Tibial nerve (tissue), 4 donors: ENCODE measurements at regions not wholly inside any gene's neighbourhood (a gene's known extent, or its start where the extent isn't known, plus 50 kb on each side); places are given as distances from the start of the nearest gene placed in this dataset.

Experiments used
- DNase-seq, 2 donors: peaks; one replicate each; pipeline ENCODE4 v3.0.0-alpha.2; 2019; ENCODE audit warnings: low spot score in 2 of 2
- H3K27ac ChIP-seq, 4 donors: fragments of 200-600 bp; sonication (generic) in 3 of 4; one replicate each; pipeline ENCODE4 v1.5.1; 2017 to 2019; ENCODE audit warnings: mild to moderate bottlenecking in 1 of 4
- H3K27me3 ChIP-seq, 2 donors: fragments of 200-600 bp; sonication (generic) in 1 of 2; one replicate each; pipeline versions ENCODE4 v1.5.1 to v1.6.0; 2017 to 2019
- H3K36me3 ChIP-seq, 3 donors: fragments of 200-600 bp; sonication (generic); one replicate each; pipeline ENCODE4 v1.5.1; 2018 to 2019
- H3K4me1 ChIP-seq, 4 donors: fragments of 200-600 bp; sonication (generic) in 3 of 4; one replicate each; pipeline ENCODE4 v1.5.1; 2017 to 2019
- H3K4me3 ChIP-seq, 4 donors: fragments of 200-600 bp; sonication (generic) in 3 of 4; one replicate each; pipeline ENCODE4 v1.5.1; 2017 to 2019; ENCODE audit warnings: mild to moderate bottlenecking in 1 of 4, moderate library complexity in 1 of 4
- H3K9me3 ChIP-seq, 4 donors: fragments of 200-600 bp; sonication (generic) in 3 of 4; one replicate each; pipeline ENCODE4 v1.5.1; 2017 to 2019
- CTCF ChIP-seq, 5 experiments: fragments of 200-600 bp in 3 of 5; fragments of 450-650 bp in 2 of 5; sonication (generic) in 3 of 5; IDR thresholded peaks; one replicate each; pipeline ENCODE4 v1.5.1; 2016 to 2019; ENCODE audit warnings: antibody characterized with exemption in 5 of 5, mild to moderate bottlenecking in 3 of 5, moderate library complexity in 2 of 5
- EP300 ChIP-seq, 2 donors: sonication (generic); formaldehyde crosslinking; IDR thresholded peaks; one replicate each; pipeline ENCODE4 v1.6.1; 2017; ENCODE audit warnings: antibody characterized with exemption in 2 of 2, mild to moderate bottlenecking in 1 of 2
- POLR2A ChIP-seq, 2 donors: fragments of 450-650 bp; IDR thresholded peaks; one replicate each; pipeline ENCODE4 v1.6.1; 2017; ENCODE audit warnings: antibody characterized with exemption in 2 of 2, mild to moderate bottlenecking in 2 of 2, moderate library complexity in 2 of 2
- WGBS, 2 donors: methylation state at CpG; one replicate each; pipeline ENCODE4 v1.1.5; 2018; 5-methylcytosine and 5-hydroxymethylcytosine counted together

- DNase-seq = no peak
- H3K4me1 ChIP-seq = no peaks in the 10 kb centered on the region
- H3K9me3 ChIP-seq = no peaks in the 10 kb centered on the region
- no peak for TF ChIP-seq POLR2A (IDR thresholded peaks at IDR 0.05)
- TF ChIP-seq CTCF (IDR thresholded peaks at IDR 0.05) = no peak
- no peak for TF ChIP-seq EP300 (IDR thresholded peaks at IDR 0.05)
- H3K27me3 ChIP-seq = no peaks in the 10 kb centered on the region
- no peak overlapping the region for H3K27ac ChIP-seq
- no peaks in the 10 kb centered on the region for H3K36me3 ChIP-seq
- WGBS, 2 donors = 62 to 70% methylated on average over 4 of the region's 4 CpGs
- H3K4me3 ChIP-seq = no peak overlapping the region
Observed at GRCh38 chr5:166952048-166952447, 1339.4 kb upstream of the WWC1 start.

GRCh38 chr5:166957782-166958181, 1333.7 kb upstream of the WWC1 start:
- Histone ChIP-seq H3K9me3 (peaks cover 0 to 8% (median 0%) of the 10 kb centered on the region in 4 donors), H3K27me3 (no peaks in the 10 kb centered on the region), H3K4me3 (no peak overlapping the region), H3K27ac (no peak overlapping the region), H3K36me3 (no peaks in the 10 kb centered on the region), H3K4me1 (no peaks in the 10 kb centered on the region)
- no peak for DNase-seq
- no peak for TF ChIP-seq POLR2A (IDR thresholded peaks at IDR 0.05)
- no peak for TF ChIP-seq EP300 (IDR thresholded peaks at IDR 0.05)
- TF ChIP-seq CTCF (IDR thresholded peaks at IDR 0.05) = no peak
- WGBS, 2 donors = 50 to 61% methylated on average over 3 of the region's 3 CpGs

- no peak for DNase-seq
- no peak for TF ChIP-seq POLR2A (IDR thresholded peaks at IDR 0.05)
- TF ChIP-seq CTCF (IDR thresholded peaks at IDR 0.05) = no peak
- TF ChIP-seq EP300 (IDR thresholded peaks at IDR 0.05) = no peak
Observed at GRCh38 chr5:166959766-166960165, 1331.7 kb upstream of the WWC1 start.

GRCh38 chr5:166961028-166961427, 1330.4 kb upstream of the WWC1 start:
- H3K9me3 ChIP-seq = peaks cover 0 to 8% (median 0%) of the 10 kb centered on the region in 4 donors
- no peaks in the 10 kb centered on the region for H3K27me3 ChIP-seq
- WGBS, 2 donors = 86 to 94% methylated on average over 5 of the region's 5 CpGs
- H3K36me3 ChIP-seq = no peaks in the 10 kb centered on the region
- H3K27ac ChIP-seq = no peak overlapping the region
- H3K4me1 ChIP-seq = no peaks in the 10 kb centered on the region
- TF ChIP-seq CTCF (IDR thresholded peaks at IDR 0.05) = peak in 1 of 5 experiments; percentile 8
- no peak for TF ChIP-seq POLR2A (IDR thresholded peaks at IDR 0.05)
- H3K4me3 ChIP-seq = no peak overlapping the region
- DNase-seq = no peak

More at GRCh38 chr5:166959766-166960165, 1331.7 kb upstream of the WWC1 start:
- H3K9me3 ChIP-seq = peaks cover 0 to 8% (median 0%) of the 10 kb centered on the region in 4 donors
- 62 to 63% methylated on average over 1 of the region's 1 CpG for WGBS, 2 donors
- no peak overlapping the region for H3K27ac ChIP-seq
- H3K36me3 ChIP-seq = no peaks in the 10 kb centered on the region
- H3K27me3 ChIP-seq = no peaks in the 10 kb centered on the region
- no peak overlapping the region for H3K4me3 ChIP-seq
- H3K4me1 ChIP-seq = no peaks in the 10 kb centered on the region

GRCh38 chr5:166961913-166962312, 1329.5 kb upstream of the WWC1 start:
- Histone ChIP-seq H3K36me3 (no peaks in the 10 kb centered on the region), H3K4me1 (no peaks in the 10 kb centered on the region), H3K9me3 (peaks cover 0 to 8% (median 0%) of the 10 kb centered on the region in 4 donors), H3K4me3 (no peak overlapping the region), H3K27ac (no peak overlapping the region), H3K27me3 (no peaks in the 10 kb centered on the region)
- TF ChIP-seq CTCF (IDR thresholded peaks at IDR 0.05) (no peak), EP300 (IDR thresholded peaks at IDR 0.05) (no peak), POLR2A (IDR thresholded peaks at IDR 0.05) (no peak)
- DNase-seq = no peak
- WGBS, 2 donors = 85 to 86% methylated on average over 4 of the region's 4 CpGs
